ENCODE measurements at regions not wholly inside any gene's neighbourhood (a gene's known extent, or its start where the extent isn't known, plus 50 kb on each side); places are given as distances from the start of the nearest gene placed in this dataset.

DNA sequence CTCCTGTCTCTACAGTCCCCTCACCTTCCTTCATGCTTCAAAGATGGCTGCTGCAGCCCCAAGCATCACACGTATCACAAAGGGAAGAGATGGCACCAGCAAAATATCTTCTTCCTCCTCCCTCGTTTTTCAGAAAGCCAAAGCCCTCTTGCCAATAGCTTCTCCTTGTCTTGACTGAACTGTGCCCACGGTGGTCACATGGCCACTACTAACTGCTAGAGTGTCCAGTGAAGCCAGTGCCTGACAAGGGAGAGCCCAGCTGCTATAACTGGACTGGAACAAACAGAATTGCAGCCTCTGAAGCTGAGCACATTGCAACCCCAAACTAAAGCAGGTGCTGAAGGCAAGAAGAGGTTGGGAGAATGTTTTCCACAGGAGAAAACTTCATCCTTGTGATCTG is 120.8 kb upstream of the RET start:
- no peak for DNase-seq (ENCODE audit: low read depth in 4 of 6, low spot score in 6 of 6)
- Histone ChIP-seq H3K4me3 (ENCODE audit: low read depth, low read length) (no peak overlapping the region), H3K9me3 (ENCODE audit: control insufficient read depth, insufficient read depth, low read length) (no peaks in the 10 kb centered on the region), H3K36me3 (ENCODE audit: control insufficient read depth, insufficient read depth, low read length) (no peaks in the 10 kb centered on the region), H3K4me1 (ENCODE audit: control insufficient read depth, insufficient read depth, low read length) (peaks cover 14% of the 10 kb centered on the region), H3K27me3 (ENCODE audit: control insufficient read depth, insufficient read depth, low read length) (peaks cover 13% of the 10 kb centered on the region), H3K27ac (ENCODE audit: low read depth, low read length) (no peak overlapping the region)
- WGBS (ENCODE audit: insufficient coverage): 68% methylated on average over 3 of the region's 3 CpGs

GRCh38 chr10:42958142-42958868 is 118.6 kb upstream of the RET start:
- Histone ChIP-seq H3K9me3 (ENCODE audit: control insufficient read depth, insufficient read depth, low read length) (no peaks in the 10 kb centered on the region), H3K4me3 (ENCODE audit: low read depth, low read length) (no peak overlapping the region), H3K27me3 (ENCODE audit: control insufficient read depth, insufficient read depth, low read length) (no peaks in the 10 kb centered on the region), H3K4me1 (ENCODE audit: control insufficient read depth, insufficient read depth, low read length) (peaks cover 9% of the 10 kb centered on the region), H3K27ac (ENCODE audit: low read depth, low read length) (no peak overlapping the region), H3K36me3 (ENCODE audit: control insufficient read depth, insufficient read depth, low read length) (no peaks in the 10 kb centered on the region)
- WGBS (ENCODE audit: insufficient coverage): no CpG with 5 or more reads among the region's 2 CpGs
- DNase-seq (ENCODE audit: low read depth in 4 of 6, low spot score in 6 of 6): no peak

GRCh38 chr10:42959833-42960232 is 117.0 kb upstream of the RET start:
- Histone ChIP-seq H3K9me3 (ENCODE audit: control insufficient read depth, insufficient read depth, low read length) (no peaks in the 10 kb centered on the region), H3K27ac (ENCODE audit: low read depth, low read length) (no peak overlapping the region), H3K27me3 (ENCODE audit: control insufficient read depth, insufficient read depth, low read length) (no peaks in the 10 kb centered on the region), H3K4me1 (ENCODE audit: control insufficient read depth, insufficient read depth, low read length) (peaks cover 9% of the 10 kb centered on the region), H3K36me3 (ENCODE audit: control insufficient read depth, insufficient read depth, low read length) (no peaks in the 10 kb centered on the region), H3K4me3 (ENCODE audit: low read depth, low read length) (no peak overlapping the region)
- DNase-seq (ENCODE audit: low read depth in 4 of 6, low spot score in 6 of 6): no peak
- WGBS (ENCODE audit: insufficient coverage): 100% methylated on average over 1 of the region's 3 CpGs

- no peaks in the 10 kb centered on the region for H3K36me3 ChIP-seq (ENCODE audit: control insufficient read depth, insufficient read depth, low read length)
- H3K9me3 ChIP-seq (ENCODE audit: control insufficient read depth, insufficient read depth, low read length): no peaks in the 10 kb centered on the region
- no peak overlapping the region for H3K27ac ChIP-seq (ENCODE audit: low read depth, low read length)
- DNase-seq (ENCODE audit: low read depth in 4 of 6, low spot score in 6 of 6): no peak
- H3K4me1 ChIP-seq (ENCODE audit: control insufficient read depth, insufficient read depth, low read length): peaks cover 9% of the 10 kb centered on the region
- H3K27me3 ChIP-seq (ENCODE audit: control insufficient read depth, insufficient read depth, low read length): no peaks in the 10 kb centered on the region
- WGBS (ENCODE audit: insufficient coverage): 83% methylated on average over 7 of the region's 7 CpGs
- no peak overlapping the region for H3K4me3 ChIP-seq (ENCODE audit: low read depth, low read length)
Observed at GRCh38 chr10:42960491-42960990, 116.3 kb upstream of the RET start.

DNA sequence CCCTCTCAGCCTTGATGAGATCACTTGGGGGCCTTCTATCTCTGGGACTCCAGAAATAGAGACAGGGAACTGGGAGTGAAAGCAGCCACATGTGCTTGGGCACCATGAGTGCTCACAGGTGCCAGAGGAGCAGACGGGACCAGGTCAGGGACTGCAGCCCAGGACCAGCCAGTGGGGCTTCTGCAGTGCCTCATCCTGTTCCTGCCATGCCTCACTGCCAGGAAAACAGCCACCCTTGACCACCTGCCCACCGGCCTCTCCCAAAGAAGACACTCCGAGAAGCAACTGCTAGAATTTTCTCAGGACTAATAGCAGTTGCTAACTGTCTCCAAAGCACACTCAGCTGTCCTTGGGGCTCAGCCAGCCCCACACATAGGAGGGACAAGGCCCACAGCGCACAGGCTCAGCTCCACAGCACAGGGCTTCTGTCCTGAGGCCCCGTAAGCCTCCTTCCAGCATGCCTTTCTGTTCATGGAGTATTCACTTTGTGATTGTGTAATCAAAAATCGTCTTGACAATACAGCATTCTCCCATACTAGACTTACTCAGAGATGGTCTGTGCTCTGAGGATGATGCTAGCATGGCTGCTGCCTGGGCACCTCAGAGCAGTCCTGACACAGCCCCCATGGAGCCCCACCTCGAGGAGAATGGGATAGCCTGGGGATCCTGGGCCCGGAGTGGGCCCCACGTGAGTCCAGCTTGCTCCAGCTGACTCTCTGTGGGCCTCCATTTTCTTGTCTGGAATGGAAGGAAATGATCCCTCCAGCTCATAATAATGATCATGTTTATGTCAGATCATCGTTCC is 115.7 kb upstream of the RET start:
- Histone ChIP-seq H3K27me3 (ENCODE audit: control insufficient read depth, insufficient read depth, low read length) (no peaks in the 10 kb centered on the region), H3K4me1 (ENCODE audit: control insufficient read depth, insufficient read depth, low read length) (peaks cover 9% of the 10 kb centered on the region), H3K4me3 (ENCODE audit: low read depth, low read length) (no peak overlapping the region), H3K27ac (ENCODE audit: low read depth, low read length) (no peak overlapping the region), H3K9me3 (ENCODE audit: control insufficient read depth, insufficient read depth, low read length) (no peaks in the 10 kb centered on the region), H3K36me3 (ENCODE audit: control insufficient read depth, insufficient read depth, low read length) (no peaks in the 10 kb centered on the region)
- 83% methylated on average over 5 of the region's 10 CpGs for WGBS (ENCODE audit: insufficient coverage)
- DNase-seq (ENCODE audit: low read depth in 4 of 6, low spot score in 6 of 6): no peak

- DNase-seq (ENCODE audit: low read depth in 4 of 6, low spot score in 6 of 6): no peak
Observed at GRCh38 chr10:42961796-42962109, 115.1 kb upstream of the RET start.

GRCh38 chr10:42962110-42962901 is 114.6 kb upstream of the RET start:
- H3K4me1 ChIP-seq (ENCODE audit: control insufficient read depth, insufficient read depth, low read length): peaks cover 9% of the 10 kb centered on the region
- no peaks in the 10 kb centered on the region for H3K9me3 ChIP-seq (ENCODE audit: control insufficient read depth, insufficient read depth, low read length)
- H3K4me3 ChIP-seq (ENCODE audit: low read depth, low read length): no peak overlapping the region
- H3K36me3 ChIP-seq (ENCODE audit: control insufficient read depth, insufficient read depth, low read length): no peaks in the 10 kb centered on the region
- WGBS (ENCODE audit: insufficient coverage): 61% methylated on average over 13 of the region's 16 CpGs
- H3K27ac ChIP-seq (ENCODE audit: low read depth, low read length): no peak overlapping the region
- H3K27me3 ChIP-seq (ENCODE audit: control insufficient read depth, insufficient read depth, low read length): no peaks in the 10 kb centered on the region
- peak in 1 of 6 donors; percentile 7 for DNase-seq (ENCODE audit: low read depth in 4 of 6, low spot score in 6 of 6)

More at GRCh38 chr10:42961796-42962109, 115.1 kb upstream of the RET start:
- Histone ChIP-seq H3K27me3 (ENCODE audit: control insufficient read depth, insufficient read depth, low read length) (no peaks in the 10 kb centered on the region), H3K27ac (ENCODE audit: low read depth, low read length) (no peak overlapping the region), H3K36me3 (ENCODE audit: control insufficient read depth, insufficient read depth, low read length) (no peaks in the 10 kb centered on the region), H3K4me3 (ENCODE audit: low read depth, low read length) (no peak overlapping the region), H3K4me1 (ENCODE audit: control insufficient read depth, insufficient read depth, low read length) (peaks cover 9% of the 10 kb centered on the region), H3K9me3 (ENCODE audit: control insufficient read depth, insufficient read depth, low read length) (no peaks in the 10 kb centered on the region)
- WGBS (ENCODE audit: insufficient coverage): 76% methylated on average over 5 of the region's 6 CpGs

GRCh38 chr10:42962902-42963231 is 114.0 kb upstream of the RET start:
- no peaks in the 10 kb centered on the region for H3K9me3 ChIP-seq (ENCODE audit: control insufficient read depth, insufficient read depth, low read length)
- no peak for DNase-seq (ENCODE audit: low read depth in 4 of 6, low spot score in 6 of 6)
- 95% methylated on average over 5 of the region's 5 CpGs for WGBS (ENCODE audit: insufficient coverage)
- no peaks in the 10 kb centered on the region for H3K36me3 ChIP-seq (ENCODE audit: control insufficient read depth, insufficient read depth, low read length)
- H3K4me1 ChIP-seq (ENCODE audit: control insufficient read depth, insufficient read depth, low read length): peaks cover 9% of the 10 kb centered on the region
- no peak overlapping the region for H3K27ac ChIP-seq (ENCODE audit: low read depth, low read length)
- H3K4me3 ChIP-seq (ENCODE audit: low read depth, low read length): no peak overlapping the region
- H3K27me3 ChIP-seq (ENCODE audit: control insufficient read depth, insufficient read depth, low read length): no peaks in the 10 kb centered on the region

- H3K36me3 ChIP-seq (ENCODE audit: control insufficient read depth, insufficient read depth, low read length): no peaks in the 10 kb centered on the region
- H3K4me3 ChIP-seq (ENCODE audit: low read depth, low read length): no peak overlapping the region
- 86% methylated on average over 6 of the region's 7 CpGs for WGBS (ENCODE audit: insufficient coverage)
- H3K9me3 ChIP-seq (ENCODE audit: control insufficient read depth, insufficient read depth, low read length): no peaks in the 10 kb centered on the region
- H3K27ac ChIP-seq (ENCODE audit: low read depth, low read length): no peak overlapping the region
- H3K27me3 ChIP-seq (ENCODE audit: control insufficient read depth, insufficient read depth, low read length): no peaks in the 10 kb centered on the region
- no peak for DNase-seq (ENCODE audit: low read depth in 4 of 6, low spot score in 6 of 6)
- H3K4me1 ChIP-seq (ENCODE audit: control insufficient read depth, insufficient read depth, low read length): peaks cover 9% of the 10 kb centered on the region
Observed at GRCh38 chr10:42963312-42963711, 113.6 kb upstream of the RET start.

Measured in spinal cord (tissue), 9 donors.